Erythroblast (primary cell): ENCODE measurements at regions not wholly inside any gene's neighbourhood (a gene's known extent, or its start where the extent isn't known, plus 50 kb on each side); places are given as distances from the start of the nearest gene placed in this dataset.
"Not testable (repeated sequence)": the region's sequence is repeated elsewhere in the genome, so short reads cannot be mapped to it uniquely, and the experiment has no call there.

Experiments
- DNase-seq, 2 experiments: peaks; one replicate each; lab custom pipeline; 2025; lab: John Stamatoyannopoulos, UW
- GATA1 ChIP-seq: IDR thresholded peaks from 2 replicates; pipeline ENCODE4 v1.6.1; 2011; ENCODE audit warnings: low read depth, mild to moderate bottlenecking, control low read depth, low read length, moderate library complexity
- POLR2A ChIP-seq: IDR thresholded peaks from 2 replicates; pipeline ENCODE4 v1.6.1; 2011; ENCODE audit warnings: mild to moderate bottlenecking, low read length

GRCh38 chr16:35148748-35149147, 1689.3 kb downstream of the TP53TG3F start:
- no peak for TF ChIP-seq GATA1
- no peak for TF ChIP-seq POLR2A
- DNase-seq: no peak

DNA sequence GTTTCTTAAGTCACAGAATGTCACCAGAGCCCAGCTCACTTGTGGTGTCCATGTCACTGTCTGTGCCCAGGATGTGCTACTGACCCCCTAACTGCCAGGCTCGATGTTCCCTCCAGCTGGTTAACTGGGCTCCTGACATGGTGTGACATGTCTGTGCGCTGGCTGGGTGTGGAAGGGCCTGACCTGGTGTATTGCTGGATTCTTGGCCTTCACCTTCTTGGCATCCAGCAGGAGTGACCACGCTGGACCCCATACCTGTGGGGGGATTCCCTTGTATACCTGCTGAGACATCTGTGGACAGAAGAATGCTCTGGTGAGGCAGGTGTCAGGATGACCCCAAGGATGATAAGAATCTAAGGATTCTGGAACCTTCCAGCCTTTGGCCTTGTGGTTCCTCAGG, 1690.1 kb downstream of the TP53TG3F start:
- DNase-seq: no peak

DNA sequence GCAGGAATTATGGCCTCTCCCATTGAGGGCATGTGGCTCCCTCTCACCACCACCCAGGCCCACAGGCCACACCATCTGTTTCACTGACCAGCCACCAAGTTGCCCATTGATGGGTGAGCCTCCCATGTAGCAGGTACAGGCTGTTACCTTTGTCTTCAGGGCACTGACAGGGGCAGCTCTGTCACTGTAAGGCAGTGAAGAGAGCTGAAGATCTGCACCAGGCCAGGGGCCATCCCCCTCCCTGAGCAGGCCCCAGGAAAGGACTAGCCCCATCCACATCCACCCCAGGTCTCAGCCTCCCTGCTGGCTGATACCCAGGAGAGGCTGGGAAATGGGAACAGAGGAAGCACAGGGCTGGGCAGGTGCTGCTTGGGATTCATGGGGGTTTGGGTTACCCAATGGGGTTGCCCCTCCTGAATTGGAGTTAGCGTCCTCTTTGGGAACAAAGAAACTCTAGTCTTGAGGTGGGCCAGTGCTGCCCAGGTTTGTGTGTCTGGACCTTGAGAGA, 1691.4 kb downstream of the TP53TG3F start:
- no peak for DNase-seq
- no peak for TF ChIP-seq POLR2A
- no peak for TF ChIP-seq GATA1

More for the DNA sequence above, 1690.1 kb downstream of the TP53TG3F start:
- TF ChIP-seq GATA1 (no peak), POLR2A (no peak)

GRCh38 chr16:35152067-35152627, 1692.7 kb downstream of the TP53TG3F start:
- TF ChIP-seq POLR2A (no peak), GATA1 (no peak)
- DNase-seq: no peak

- TF ChIP-seq GATA1 (no peak), POLR2A (no peak)
- DNase-seq: no peak
These were observed 1695.2 kb downstream of the TP53TG3F start for GRCh38 chr16:35154627-35155026.

GRCh38 chr16:35157549-35157948, 1698.1 kb downstream of the TP53TG3F start:
- not testable (repeated sequence) for DNase-seq

DNA sequence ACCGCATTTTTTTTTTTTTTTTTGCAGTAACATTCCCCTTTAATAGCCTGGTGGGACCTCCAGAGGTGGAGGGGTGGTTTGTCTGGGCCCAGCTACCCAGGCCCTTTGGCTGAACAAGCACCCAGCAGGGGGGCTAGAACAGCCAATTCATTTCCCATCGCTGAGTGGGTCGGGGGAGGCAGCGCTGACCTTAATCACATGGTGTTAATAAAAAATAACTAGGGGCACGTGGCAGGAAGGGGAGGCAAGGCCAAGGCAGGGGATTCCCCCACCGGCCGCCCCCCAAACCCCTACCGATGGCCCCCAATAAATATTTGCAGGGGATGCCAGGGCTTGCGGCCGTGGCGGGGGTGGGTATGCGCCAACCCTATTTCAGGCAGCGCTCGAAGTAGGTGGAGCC, 1709.9 kb downstream of the TP53TG3F start:
- DNase-seq: not testable (repeated sequence)

GRCh38 chr16:35170061-35170460, 1710.6 kb downstream of the TP53TG3F start:
- not testable (repeated sequence) for DNase-seq

DNA sequence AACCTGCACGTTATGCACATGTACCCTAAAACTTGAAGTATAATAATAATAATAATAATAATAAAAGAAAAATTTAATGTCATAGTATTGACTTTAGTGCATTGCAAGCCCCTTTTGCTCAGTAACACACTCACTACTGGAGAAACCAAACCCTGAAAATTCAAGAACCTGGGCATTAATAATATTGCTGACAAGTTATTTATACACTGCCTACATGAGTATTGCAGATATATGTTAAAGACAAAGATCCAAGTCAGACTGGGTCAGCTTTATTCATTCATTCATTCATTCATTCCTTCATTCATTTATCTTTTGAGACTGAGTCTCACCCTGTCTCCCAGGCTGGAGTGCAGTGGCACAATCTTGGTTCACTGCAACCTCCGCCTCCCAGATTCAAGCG, 1711.2 kb downstream of the TP53TG3F start:
- TF ChIP-seq POLR2A (no peak), GATA1 (no peak)
- no peak for DNase-seq

- TF ChIP-seq GATA1 (no peak), POLR2A (no peak)
- no peak for DNase-seq
These were observed 1711.7 kb downstream of the TP53TG3F start for GRCh38 chr16:35171106-35171505.

DNA sequence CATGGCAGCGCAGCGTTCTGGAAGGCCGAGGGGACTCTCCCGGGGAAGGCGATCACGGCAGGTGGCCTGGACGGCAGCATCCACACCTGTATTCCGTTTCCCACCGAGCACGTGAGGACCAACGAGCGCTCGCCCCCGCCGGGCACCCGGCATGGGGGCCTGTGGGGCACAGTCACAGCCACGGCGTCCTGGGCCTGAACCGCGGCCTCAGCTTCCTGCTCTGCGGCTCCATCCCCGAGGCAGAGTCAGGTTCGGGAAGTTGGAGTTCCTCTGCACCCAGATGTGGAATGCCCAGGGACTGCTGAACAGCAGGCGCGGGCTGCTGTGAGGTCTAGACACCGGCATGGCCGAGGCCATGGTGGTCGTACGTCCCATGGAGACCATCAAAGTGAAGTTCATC, 1713.9 kb downstream of the TP53TG3F start:
- no peak for TF ChIP-seq GATA1
- TF ChIP-seq POLR2A: no peak
- DNase-seq: no peak

- TF ChIP-seq GATA1: no peak
- no peak for TF ChIP-seq POLR2A
- DNase-seq: no peak
These were observed 1714.6 kb downstream of the TP53TG3F start for GRCh38 chr16:35174016-35174415.

DNA sequence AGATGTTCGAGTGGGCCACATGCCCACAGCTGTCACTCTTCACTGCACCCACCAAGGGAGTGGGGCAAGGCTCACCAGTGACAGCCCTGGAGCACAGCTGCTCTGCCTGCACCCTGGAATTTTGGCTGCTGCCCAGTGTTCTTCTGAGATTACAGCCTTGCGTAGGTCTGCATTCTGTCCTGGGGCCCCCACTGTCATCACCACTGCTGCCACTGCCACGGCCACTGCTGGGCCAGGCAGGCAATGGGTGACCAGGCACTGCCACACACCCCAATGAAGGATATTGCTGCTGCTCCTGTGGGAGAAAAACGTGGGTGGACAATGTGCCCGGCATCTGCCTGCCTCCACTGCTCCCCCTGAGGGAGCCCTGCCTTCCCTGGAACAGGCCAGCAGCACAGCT, 1717.0 kb downstream of the TP53TG3F start:
- no peak for TF ChIP-seq POLR2A
- no peak for TF ChIP-seq GATA1
- no peak for DNase-seq

GRCh38 chr16:35177851-35178250, 1718.4 kb downstream of the TP53TG3F start:
- DNase-seq: no peak

DNA sequence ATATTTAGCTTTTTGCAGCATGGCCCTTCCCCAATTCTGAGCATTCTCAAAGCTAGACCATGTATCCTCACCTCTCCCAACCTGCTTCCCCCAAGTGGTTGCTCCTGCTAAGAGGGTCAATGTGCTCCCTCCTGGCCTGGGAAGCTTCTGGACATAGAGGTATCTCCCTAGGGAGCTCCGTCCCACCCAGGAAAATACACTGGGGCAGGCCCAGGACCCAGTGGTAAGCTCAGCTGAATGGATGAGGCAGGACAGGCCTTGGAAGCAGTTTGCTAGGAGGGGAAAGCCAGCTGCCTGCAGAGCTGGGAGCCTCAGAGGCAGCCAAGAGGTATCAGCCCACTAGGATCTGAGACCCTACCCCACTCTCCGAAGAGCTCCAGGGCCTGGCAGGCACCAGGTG, 1721.6 kb downstream of the TP53TG3F start:
- no peak for DNase-seq
- TF ChIP-seq POLR2A (no peak), GATA1 (no peak)

More at GRCh38 chr16:35177851-35178250, 1718.4 kb downstream of the TP53TG3F start:
- no peak for TF ChIP-seq GATA1
- TF ChIP-seq POLR2A: no peak
